ENCODE measurements at regions not wholly inside any gene's neighbourhood (a gene's known extent, or its start where the extent isn't known, plus 50 kb on each side); places are given as distances from the start of the nearest gene placed in this dataset.

DNA sequence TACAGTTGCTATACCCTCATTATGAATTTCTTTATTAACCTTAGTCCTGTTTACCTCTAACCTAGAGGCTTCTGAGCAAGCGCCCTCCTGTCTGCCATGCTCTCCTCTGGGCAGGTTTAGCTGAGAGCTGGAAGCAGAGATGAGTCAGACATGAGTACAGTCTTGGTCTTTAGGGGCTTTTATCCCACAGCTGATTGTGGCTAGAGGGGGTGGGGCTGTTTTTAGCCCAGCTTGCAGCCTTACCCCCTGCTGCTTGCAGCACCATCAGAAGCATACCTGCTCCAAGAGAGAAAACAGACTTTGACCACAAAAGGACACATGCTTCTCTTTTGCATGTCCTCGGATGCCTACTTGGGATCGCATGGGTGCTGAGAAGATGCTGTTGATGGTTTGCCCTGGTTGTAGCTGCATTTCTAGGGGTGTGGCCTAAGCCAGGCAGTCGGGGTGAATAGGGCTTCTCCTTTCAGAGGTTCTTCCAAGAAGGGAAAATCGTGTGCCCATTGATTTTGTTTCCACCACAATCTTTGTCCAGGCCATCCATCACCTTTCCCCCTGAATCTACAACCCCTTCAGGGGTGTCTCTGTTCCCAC, 115.0 kb upstream of the LGALSL start:
- no peak for DNase-seq

DNA sequence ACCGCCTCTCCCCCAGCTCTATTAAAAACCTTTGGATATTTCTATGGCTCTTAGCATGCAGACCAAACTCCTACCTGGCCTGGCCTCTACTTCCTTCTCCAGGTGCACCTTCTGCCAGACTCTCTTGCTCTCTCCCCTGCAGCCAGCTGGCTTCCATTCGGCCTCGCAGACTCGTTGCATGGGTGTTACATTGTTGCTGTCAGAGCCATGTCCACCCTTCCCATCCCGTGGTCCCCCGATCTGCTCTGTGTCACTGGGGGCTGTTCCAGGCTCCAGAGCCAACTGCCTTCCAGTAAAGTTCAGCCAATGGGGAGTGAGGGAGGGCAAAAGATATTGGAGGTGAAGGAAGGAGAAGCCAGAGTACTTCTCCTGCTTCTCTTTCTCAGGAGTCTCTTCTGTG, 112.5 kb upstream of the LGALSL start:
- no peak for DNase-seq

DNA sequence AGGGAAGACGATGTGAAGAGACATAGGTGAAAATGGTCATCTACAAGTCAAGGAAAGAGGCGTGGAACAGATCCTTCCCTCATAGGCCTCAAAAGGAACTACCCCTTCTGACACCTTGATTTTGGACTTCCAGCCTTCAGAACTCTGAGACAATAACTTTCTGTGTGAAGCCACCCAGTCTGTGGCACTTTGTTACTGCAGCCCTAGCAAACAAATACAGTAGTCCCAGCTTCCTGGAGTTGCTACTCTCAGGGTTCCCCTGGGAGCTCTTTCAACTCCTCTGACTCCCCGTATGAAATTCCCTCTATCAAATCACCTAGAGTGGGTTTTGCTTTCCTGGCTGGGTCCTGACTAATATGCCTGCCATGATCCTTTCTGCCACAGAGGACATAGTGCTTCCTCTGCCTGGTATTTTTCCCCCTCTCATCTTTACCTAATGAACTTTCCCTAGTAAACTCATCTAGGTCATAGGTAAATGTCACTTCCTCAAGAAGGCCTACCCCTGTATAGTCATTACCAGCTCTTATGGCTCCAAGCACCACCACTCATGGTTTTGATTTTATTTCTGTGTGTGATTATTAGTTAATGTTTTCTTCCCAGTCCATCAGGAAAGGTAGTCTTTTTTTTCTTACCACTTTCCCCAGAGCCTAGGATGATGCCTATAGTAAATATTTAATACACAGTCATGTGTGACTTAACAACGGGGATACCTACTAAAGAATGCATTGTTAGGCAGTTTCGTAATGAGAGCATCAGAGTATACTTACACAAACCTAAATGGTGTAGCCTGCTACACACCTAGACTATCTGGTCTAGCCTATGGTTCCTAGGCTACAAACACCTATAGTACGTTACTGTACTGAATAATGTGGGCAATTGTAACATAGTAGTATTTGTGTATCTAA, 111.5 kb upstream of the LGALSL start:
- no peak for DNase-seq

DNA sequence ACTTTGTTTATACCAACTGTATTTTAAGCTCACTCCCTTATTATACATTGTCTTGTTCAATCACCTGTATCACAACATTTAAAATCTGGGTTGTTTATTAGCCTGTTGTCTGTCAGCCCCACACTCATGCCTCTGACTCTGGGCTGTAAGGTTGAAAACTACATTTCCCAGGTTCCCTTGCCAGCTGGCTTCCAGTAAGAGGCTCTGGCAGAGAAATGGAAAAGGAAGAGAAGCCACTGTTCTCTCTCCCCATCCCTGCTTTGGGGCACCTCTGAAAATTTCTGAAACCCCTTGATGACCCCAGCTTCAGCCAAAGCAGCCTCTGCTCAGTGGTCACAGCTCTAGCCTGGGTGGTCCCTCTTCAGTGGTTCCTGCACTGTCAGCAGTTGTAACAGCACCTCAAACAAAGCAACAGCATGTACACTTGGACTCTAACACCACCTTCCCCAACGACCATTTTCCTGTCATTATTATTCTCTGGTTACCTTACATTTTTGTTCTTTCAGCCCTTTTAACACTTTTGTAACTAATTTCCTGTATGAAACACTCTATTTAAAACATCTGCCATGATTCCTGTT, 108.9 kb upstream of the LGALSL start:
- no peak for DNase-seq

DNA sequence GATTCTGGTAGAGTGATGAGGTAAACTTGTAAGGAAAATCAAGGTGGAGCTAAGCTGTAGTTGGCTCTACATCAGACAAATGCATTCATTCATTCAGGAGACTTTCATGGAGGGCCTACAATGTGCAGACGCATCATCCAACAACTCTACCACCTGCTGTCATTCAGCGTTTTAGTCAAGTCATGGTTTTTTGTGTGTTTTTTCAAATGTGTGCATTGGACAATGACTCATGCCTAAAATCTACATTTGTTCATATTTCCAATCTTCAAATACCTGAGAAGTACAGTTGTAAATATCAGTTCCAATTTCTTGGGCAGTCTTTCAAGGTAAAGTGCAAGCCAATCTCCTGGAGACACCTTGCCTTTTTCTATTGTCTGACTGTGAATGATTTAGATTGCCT, 108.0 kb upstream of the LGALSL start:
- no peak for DNase-seq

DNA sequence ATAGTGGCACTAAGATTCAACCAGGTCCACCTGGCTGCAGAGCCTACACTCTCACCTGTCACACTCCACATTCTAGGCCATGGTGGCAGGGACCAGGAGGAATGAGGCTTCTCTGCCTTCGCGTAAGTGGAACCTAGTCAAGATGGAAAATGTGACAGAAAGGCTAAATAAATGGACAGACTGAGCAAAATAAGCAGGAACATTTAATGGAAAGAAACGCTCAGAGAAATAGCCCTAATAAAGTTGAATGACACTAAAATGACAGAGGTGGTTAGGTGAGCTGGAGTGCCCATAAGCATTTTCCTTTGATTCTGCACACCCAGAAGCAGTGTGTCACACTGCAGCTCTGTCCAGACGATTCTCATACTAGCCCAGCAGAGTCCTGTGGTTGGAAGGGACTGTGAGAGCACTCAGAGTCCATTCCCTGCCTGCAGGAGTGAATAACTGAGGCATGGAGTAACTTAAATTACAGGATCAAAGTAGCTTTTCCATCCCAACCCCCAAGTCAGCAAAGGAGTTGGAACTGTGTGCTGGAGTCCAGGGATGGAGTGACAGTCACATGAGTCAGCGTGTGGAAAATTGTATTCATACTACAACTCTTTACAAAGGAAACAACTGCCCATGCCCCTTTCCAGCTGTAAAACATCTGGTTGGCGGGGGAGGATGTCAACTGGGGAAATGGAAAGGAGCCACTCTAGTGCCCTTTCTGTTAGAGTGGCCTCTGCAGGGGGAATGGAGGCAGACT, 105.4 kb upstream of the LGALSL start:
- DNase-seq: no peak

DNA sequence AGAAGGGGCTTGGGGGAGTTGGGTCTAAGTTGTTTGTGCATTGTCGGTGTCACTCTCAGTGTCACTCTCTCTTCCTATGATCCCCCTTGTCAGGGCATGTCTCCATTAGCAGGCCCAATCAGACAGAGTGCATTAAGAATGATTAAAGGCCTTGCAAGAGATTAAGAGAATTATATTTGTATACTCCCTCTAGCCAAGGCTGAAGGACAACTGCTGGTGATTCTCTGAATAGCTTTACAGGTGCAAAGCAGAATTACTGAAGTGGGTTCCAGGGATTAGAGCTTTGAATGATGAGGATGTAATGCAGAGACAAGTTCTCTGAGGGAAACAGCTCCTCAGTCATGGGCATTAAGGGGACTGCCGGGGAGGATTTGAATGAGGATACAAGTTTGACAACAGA, 104.8 kb upstream of the LGALSL start:
- no peak for DNase-seq

DNA sequence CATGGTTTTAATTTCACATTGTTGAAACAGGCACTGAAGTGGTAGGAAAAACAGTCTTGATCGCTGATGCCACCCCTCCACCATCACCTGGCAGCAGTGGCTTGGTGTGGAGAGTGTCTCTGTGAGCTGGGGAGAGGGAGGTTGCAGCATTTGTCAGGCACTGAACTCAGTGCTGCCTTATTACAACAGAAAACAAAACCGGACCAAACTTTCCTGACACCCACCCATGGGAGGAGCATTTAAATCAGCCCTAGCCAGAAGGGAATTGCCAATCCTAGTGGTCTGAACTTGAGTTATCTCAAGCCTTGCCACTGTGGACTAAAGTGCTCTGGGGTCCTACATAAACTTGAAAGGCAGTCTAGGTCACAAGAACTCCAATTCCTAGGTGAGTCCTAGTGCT, 103.0 kb upstream of the LGALSL start:
- DNase-seq: no peak

DNA sequence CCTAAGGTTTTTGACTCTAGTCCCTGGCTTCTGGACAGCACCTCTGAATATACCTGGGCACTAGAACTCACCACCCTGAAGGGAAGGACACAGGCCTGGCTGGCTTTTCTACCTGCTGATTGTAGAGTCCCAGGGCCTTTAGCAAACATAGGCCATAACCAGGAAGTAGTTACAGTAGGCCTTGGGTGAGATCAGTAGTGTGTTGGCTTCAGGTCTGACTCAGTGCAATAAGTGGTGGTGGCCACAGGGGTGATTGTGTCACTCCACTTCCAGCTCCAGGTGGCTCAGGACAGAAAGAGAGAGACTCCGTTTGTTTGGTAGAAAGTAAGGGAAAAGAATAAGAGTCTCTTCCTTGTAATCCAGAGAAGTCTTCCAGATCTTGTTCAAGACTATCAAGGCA, 101.7 kb upstream of the LGALSL start:
- no peak for DNase-seq

DNA sequence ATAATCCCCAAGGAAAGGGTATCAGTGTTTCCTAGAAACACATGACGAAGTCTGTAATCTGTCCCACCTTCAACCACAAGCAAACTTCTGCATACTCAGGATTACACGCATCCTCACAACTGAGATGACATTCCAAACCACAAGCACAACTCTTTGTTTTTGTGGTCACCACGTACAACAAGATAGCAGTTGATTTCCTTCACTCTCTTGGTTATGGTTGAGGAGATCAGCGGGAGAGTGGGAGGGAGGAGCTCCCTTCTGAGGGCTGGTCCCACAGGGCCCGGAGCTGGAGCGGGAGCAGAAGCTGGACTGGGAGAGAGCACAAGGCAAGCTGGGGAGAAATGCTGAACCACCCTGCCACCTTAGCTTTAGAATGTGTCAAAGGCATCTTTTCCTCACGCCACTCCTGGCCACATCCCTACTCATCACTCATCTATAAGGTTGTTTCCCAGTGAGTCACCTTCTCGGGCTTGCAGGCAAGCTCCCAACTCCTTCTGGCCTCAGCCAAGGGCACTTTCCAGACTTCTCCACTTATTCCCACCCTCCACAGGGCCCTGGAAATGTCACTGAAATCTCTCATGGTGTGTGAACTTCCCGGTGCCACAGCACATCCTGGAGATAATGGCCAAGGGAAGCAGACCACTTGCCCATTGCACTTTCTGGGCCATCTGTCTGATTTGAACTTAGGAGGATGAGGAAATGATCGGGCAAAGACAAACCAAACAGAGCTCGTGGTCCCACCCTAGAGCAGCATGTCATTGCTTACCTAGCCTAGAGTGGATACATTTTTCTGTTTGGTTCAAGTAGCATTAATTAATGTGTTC, 98.9 kb upstream of the LGALSL start:
- DNase-seq: no peak

DNA sequence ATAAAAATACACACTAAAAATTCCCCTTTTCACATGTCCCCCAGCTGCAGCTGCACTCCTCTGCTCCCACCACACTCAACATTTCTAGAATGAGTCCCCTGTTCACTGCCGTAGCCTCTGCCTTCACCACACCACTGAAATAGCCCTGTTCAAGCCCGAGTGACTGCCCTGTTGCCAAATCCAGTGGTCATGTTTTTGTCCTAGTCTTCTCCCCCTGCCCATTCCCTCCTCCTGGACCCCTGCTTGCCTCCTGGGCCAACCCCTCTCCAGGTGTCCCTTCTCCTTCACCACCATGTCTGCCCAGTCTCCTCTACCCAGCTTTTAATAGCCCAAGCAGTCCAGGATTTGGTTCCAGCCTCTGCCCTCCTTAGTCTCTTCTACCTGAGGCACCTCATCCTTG, 97.1 kb upstream of the LGALSL start:
- DNase-seq: no peak

DNA sequence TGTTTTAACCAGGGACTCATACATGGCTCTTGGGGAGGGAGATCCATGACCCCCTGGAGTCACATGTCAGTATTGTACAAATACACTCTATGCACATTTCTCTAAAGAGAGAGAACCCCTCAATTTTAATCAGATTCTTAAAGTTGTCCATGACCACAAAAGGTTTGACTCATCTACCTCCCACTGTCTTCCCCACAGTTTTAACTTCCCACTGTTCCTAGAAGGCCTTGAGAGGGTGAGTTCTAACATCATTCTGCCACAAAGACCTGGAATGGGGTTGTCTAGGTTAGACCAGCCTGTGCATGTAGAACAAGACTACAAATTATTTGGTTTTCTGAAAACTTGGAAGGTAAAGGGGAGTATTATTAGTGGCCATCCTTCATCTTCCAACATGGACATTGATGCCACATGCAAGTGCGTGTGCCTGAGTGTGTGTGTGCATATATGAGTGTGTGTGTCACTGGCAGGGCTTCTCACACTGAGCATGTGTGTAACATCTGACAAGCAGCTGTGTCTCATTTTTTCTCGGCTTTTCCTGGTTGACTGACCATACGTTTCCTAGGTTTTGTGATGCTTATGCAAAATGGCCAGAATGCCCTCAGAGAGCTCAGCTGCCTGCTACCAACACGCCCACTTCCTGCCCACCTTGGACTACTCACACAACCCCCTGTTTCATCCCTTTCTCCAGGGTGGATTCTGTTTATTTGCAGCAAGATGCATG, 94.6 kb upstream of the LGALSL start:
- DNase-seq: no peak

DNA sequence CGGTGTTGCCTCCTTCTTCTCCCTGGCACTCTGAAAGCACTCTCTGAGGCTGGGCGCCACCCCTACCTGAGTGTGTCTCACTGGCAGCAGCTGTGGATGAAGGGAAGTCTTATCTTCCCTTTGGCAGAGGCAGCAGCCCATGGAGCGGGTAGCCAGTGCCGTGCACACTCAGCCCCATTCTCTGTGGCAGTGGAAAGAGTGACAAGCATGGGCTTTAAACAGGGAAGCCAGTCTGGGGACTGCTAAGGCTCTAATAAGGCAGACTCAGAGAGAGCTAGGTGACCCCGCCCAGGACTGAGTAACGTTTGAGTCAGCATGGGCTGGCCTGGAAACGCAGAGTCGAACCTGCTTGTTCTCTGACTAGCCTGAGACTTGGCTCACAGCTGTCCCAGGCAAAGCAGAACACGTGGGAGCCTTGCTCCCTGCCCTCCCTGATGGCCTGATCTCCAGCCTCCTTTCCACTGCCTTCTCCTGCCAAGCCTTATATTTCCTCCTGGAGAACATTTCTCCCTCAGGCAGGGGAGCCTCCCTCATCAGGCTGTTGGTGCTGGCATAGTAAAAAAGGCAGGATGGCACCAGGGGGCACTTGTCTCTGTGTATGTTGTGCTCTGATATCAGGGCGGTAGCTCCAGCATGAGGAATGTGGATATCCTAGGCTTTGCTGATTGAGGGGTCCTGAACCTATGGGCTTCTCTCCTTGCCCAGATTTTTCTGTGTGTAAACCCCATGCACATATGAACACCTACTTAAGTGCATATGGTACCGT, 93.9 kb upstream of the LGALSL start:
- no peak for DNase-seq

DNA sequence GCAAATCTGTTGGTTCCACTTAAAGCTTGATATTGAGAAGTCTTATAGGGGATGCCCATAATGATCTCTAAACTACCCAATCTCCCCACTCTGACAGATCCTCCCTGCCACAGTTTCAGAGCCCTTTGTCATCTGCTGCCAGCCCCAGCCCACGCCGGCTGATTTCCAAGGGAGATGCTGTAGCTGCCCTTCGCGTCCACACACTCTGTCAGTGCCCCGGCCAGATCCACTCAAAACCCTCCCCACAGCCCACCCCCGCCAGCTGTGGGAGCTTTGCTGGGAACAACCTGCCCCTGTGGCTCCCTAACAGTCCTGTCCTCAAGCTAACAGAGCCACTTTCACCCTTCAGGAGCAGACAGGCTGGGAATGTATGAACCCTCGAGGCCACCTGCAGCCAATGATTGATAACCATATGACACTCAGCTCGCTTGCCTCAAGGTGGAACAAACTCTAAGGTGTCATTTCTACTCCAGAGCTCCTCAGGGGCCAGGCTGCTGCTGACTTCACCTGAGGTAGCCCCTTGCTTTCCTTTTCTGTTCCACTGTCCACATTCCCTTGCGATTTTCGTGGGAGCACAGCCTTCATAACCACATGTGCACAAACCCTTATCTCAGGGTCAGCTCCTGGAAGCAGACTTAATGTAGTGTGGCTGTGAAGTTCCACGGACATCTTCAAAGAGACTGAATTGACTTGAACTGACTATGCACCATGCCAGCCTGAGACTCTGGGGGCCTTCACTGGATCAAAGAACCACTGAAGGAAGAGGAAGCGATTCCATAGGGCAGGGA, 92.6 kb upstream of the LGALSL start:
- DNase-seq: no peak

DNA sequence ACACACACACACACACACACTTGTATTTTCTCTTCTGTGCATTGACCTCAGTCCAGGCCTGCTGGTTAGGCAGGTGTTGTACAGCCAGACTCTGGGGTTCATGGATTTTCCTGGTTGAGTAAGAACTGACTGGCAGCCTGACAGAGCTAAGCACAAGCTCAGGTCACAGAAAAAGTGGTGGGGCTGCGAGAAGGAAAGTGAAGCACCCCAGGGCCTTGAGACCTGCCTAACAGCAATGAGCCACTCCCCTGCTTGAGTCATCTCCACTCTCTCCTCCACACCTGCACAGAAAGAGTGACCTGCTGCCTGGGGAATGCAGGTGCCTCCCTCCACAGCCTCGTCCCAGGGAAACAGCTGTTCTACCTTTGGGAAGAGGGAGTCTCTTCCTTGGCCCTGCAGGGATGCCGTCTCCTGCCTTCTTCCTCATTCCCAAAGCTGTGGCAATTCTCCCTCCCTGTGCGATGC, 91.4 kb upstream of the LGALSL start:
- DNase-seq: no peak

DNA sequence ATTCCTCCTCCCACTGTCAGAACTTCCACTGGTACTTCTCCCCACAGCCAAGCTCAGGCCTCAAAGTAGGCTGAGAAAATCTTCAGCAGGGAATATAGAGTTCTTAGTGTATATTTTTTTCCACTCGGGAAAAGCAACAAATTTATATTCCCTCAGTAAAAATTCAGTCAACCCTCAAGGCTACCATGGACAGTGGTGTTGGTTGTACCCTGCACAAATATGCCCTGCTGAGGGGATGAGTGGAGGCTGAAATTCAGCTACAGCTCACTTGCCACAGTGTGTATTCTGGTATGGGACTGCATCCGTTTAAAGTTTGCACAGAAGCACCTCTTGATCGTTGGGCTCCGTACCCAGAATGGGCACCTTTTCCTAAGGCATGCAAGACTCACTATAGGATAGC, 90.8 kb upstream of the LGALSL start:
- no peak for DNase-seq

DNA sequence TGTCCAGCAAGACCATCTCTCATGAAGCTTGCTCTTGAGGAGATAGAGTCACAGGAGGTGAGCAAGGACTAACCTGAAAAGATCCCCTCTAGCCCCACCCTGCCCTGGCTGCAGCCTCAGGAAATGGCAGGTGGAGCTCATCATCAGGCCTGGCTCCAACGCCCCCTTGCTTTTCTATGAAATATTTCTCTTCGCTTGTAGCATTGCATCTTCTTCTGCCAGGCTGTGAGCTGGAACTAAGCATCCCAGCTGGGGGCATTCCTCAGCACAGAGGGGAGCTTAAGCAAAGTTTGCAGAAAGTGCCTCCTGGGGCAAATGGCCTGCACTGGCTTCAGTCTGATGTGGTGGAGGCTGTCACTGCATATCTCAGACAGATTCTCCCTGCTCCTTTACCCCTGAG, 90.1 kb upstream of the LGALSL start:
- no peak for DNase-seq

DNA sequence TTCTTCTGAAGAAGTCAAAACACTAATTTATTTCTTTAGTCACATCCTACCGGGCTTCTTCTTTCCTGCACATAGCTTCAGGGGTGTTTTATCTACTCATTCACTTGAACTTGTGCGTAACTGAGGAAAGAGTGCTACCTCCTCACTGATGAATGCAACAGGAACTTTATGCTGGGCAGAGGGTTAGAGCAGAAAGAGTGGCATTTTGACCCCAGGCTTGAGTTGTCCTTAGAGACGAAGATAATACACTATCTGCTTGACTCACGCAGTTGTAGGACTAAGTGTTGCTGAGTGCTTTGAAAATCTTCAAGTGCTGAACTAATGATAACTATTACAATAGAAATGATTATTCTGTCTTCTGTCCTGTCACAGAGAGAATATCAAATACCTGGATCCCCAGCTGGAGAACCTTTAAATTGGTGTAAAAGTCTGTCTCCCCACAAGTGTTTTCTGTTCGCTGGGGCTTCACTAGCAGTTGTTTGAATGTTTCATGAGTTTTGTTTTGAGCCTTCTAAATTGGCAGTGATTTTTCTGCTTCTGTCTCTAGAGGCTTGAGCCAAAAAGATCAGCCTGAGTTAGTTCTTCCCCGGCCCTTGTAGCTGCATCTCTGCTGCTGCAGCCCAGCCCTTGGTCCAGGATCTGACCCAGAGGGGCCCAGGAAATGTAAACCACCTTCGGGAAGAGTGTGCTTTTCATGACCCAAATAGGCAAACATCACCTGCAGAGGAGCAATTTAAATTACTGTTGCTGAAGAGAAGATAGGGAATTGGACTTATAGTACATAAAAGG, 86.3 kb upstream of the LGALSL start:
- no peak for DNase-seq

DNA sequence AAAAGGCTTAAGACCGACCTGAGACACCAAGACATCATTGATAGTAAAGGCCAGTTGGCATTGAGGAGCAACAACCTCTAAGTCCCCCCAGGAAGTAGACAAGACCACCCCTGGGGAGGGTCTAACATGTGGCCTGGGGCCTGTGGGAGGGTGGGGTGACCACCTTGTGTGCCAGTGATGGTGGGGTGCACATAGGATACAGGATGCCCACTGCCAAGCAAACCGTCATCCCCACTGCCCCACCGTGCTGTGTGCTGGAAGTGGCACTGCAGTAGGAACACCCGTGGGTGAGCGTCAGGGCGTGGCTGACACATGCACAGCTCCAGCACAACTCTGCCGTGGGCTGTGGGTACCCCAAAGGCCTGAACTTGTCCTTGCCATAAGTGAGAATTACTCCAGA, 84.3 kb upstream of the LGALSL start:
- DNase-seq: no peak
